HG02938 (cell line): ENCODE measurements at regions not wholly inside any gene's neighbourhood (a gene's known extent, or its start where the extent isn't known, plus 50 kb on each side); places are given as distances from the start of the nearest gene placed in this dataset.
"Not testable (repeated sequence)": the region's sequence is repeated elsewhere in the genome, so short reads cannot be mapped to it uniquely, and the experiment has no call there.

Experiments used
- ATAC-seq: cut with Tn5 transposase; IDR thresholded peaks from one replicate; pipeline ENCODE4 v1.9.1; 2021; ENCODE audit warnings: mild to moderate bottlenecking, moderate library complexity; ENCODE audit not compliant: unreplicated experiment

DNA sequence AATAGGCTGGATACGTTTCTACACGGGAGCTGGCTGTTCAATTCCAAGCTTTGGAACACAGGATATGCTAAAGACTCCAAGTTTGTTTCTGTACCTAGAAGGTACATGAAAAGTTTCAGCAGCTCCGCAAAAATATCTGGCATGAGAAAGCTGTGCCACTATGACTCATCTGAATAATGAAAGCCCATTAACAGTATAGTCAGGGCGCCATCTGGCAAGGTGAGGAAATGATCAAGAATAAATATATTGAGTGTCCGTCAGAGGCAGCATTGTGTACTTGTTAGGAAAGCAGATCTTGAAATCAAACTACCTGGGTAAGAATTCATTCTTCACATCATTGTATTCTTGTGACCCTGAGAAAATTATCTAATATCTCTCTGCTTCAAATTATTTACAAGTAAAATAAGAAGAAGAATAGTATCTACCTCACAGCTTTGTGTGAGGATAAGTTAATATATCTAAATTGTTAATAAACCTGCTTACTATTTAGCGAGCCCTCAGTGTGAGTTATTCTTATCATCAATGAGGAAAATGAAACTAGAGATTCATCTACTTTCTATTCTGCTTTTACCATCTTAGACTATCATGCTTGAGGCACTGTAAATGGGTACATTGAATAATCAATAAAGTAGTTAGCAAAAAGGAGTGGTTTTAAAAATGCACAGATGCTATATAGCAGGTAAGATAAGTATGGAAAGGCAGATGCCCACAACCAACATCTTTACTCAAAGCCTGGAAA is 53.5 kb downstream of the FSCB start:
- no peak for ATAC-seq

GRCh38 chr14:44450232-44450631 is 56.9 kb downstream of the FSCB start:
- not testable (repeated sequence) for ATAC-seq

DNA sequence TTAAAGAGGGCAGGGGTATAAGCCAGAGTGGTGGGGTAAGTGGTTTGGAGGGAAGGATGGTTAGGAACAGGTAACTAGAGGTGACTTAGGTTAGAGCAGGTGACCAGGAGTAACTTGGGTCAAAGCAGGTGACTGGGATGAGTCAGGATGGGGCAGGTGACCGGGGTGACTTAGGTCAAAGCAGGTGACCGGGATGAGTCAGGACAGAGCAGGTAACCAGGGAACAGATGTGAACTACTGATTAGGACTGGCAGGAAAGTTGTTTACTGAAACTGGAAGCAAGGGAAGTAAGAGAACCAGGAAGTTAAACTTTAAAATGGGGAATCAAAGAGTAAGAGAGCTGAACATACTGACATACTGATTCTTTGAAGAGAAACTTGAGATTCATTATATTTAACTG is 57.4 kb downstream of the FSCB start:
- ATAC-seq = no peak

GRCh38 chr14:44448951-44449358 is 58.1 kb downstream of the FSCB start:
- no peak for ATAC-seq

GRCh38 chr14:44446965-44447364 is 60.1 kb downstream of the FSCB start:
- ATAC-seq = no peak

DNA sequence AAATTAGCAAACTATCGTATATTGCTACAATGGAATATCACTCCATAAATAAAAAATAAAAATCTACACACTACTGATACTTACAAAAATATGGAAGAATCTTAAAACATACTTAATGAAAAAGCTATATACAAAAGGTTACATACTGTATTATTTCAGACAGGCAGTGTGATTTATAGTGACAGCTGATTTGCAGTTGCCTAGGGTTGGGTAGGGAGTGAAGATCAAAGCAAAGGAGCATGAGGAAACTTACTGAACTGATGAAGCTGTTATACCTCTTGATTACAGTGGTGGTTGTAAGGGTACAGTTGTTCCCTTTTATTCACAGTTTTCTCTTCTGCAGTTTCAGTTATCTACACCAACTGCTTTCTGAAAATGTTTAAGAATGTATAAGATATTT is 62.6 kb downstream of the FSCB start:
- no peak for ATAC-seq

DNA sequence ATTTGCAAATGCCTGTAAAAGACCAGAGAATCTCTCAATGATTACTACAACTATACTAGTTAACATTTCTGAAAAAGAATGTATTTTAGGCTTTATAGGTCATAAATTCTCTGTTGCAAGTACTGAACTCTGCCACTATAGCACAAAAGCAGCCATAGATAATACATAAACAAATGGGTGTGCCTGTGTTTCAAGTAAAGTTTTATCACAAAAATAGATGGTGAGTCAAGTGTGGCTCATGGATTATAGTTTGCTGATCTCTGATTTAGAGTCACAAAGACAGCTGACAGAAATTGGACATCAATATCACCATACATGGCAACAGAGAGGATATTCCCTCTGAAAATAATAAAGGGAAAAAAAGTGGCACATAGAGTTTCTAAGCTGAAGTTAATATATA is 68.1 kb downstream of the FSCB start:
- ATAC-seq = no peak

DNA sequence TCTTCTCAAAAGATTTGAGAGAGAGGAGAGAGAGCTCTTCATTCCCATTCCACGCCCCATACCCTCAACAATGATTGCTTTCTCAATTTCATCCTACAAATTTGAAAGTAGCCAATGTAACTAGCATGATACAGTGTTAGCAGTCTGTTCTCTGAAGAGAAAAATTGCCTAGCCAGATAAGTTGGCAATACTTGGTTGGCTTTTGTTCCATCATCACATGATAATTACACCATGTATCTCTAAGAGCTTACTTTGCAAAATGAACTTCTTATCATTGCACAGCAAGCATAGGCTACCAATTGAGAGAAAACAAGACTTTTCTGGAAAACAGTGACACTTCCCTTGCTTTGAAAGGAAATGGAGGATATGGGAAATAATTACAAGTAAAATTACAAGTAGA is 68.9 kb downstream of the FSCB start:
- no peak for ATAC-seq

GRCh38 chr14:44436458-44436857 is 70.6 kb downstream of the FSCB start:
- ATAC-seq = no peak

- no peak for ATAC-seq
Observed at GRCh38 chr14:44428231-44428945, 78.7 kb downstream of the FSCB start.

DNA sequence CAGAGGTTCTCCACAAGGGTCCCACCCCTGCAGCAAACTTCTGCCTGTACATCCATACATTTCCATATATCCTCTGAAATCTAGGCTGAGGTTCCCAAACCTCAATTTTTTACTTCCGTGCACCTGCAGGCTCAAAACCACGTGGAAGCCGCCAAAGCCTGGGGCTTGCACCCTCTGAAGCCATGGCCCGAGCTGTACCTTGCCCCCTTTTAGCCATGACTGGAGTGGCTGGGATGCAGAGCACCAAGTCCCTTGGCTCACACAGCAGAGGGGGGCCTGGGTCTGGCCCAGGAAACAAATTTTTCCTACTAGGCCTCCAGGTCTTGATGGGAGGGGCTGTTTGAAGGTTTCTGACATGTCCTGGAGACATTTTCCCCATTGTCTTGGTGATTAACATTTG is 84.4 kb downstream of the FSCB start:
- no peak for ATAC-seq

DNA sequence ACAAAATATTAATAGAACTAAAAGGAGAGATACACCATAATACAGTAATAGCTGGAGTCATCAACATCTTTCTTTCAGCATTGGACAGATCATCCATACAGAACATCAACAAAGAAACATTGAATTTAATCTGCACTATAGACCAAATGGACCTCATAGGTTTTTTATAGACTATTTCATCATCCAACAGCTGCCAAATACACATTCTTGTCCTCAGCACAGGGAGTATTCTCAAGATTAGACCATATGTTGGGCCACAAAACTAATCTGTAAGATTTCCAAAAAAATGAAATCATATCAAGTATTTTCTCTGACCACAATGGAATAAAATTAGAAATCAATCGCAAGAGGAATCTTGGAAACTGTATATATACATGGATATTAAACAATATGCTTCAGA is 86.9 kb downstream of the FSCB start:
- no peak for ATAC-seq

- ATAC-seq = no peak
Observed at GRCh38 chr14:44418856-44419255, 88.2 kb downstream of the FSCB start.

GRCh38 chr14:44417809-44418208 is 89.3 kb downstream of the FSCB start:
- no peak for ATAC-seq

DNA sequence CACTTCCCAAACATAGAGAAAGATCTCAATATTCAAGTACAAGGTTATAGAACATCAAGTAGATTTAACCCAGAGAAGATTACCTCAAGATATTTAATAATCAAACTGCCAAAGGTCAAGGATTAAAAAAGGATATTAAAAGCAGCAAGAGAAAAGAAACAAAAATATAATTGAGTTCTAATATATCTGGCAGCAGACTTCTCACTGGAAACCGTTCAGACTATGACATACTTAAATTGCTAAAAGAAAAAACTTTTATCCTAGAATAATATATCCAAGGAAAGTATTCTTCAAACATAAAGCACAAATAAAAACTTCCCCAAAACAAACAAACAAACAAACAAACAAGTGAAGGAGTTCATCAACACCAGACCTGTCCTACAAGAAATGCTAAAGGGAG is 92.4 kb downstream of the FSCB start:
- no peak for ATAC-seq

DNA sequence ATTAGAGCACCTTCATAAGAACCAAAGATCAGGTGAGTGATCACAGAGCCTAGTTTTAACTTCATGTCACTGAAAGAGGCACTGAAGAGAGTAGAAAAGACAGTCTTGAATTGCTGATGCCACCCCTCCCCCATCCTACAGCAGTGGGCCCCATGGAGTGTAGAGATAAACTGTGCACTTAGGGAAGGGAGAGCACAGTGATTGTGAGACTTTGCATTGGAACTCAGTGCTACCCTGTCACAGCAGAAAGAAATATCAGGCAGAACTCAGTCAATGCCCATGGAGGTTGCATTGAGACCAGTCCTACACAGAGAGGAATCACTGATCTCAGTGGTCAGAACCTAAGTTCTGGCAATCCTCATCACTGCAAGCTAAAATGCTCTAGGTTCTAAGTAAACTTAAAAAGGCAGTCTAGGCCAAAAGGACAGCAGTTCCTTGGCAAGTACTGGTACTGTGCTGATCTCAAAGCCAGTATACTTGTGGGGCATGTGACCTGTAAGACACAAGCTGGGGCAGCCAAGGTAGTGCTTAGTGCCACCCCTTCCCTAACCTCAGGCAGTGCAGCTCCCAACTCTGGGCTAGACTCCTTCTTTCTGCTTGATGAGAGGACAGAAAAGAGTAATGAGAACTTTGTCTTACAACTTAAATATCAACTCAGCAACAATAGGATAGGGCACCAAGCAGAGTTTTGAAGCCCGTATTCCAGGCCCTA is 94.1 kb downstream of the FSCB start:
- no peak for ATAC-seq

DNA sequence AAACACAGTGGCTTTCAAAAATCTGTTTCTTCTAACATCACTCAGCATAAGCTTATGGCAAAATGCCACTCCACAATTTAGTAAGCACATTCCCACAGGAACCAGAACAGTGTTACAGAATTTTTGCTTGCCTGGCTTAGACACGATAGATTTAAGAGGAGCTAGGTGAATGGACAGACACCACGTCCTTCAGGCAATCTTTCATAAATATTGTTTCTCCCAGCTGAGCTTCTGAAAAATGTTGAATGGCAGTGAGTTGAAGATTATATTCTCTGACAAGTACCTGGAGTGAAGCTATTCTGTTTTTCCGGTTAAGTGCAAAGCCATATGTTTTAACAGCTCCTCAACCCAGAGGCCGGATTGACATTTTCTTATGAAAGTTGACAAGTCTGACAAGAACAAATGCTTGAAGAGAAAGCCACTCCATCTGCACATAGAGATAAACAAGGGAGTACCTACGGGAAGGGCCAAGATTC is 102.0 kb downstream of the FSCB start:
- ATAC-seq = no peak

GRCh38 chr14:44404599-44404998 is 102.5 kb downstream of the FSCB start:
- no peak for ATAC-seq

DNA sequence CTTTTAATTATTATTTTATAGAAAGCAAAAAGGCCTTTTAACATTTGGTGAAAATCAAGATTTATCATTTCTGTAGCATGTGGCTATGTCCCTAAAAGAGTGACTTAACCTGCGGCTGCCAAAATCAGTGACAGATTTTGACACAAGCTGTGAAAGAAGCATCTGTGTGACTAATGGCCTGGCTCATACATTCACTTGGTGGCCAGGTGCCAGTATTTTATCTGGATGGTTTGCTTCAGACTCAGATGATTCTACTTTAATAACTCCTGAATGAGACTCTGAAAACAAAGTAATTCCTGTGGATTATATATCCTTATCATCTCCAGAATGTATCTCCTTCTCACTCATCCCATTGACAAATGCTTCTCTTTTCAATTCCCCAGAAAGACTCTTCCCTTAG is 103.0 kb downstream of the FSCB start:
- ATAC-seq = no peak

DNA sequence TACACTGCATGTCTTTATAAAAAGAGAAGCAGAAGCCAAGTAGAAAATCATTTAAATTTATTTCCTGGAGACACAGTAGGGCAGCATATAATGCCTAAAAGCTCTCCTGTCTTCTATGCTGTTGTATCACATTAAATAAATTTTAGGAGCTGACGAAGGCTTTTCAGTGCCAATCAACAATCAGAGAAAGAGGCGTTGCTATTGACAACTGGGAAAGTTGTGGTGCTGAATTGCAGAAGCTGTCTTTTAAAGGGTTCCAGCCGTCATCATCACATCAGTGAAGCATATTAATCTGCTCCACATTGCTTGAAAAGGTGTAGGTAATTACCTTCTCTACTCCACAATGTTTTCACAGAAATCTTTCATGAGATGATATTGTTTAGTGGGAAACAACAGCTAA is 103.9 kb downstream of the FSCB start:
- no peak for ATAC-seq

DNA sequence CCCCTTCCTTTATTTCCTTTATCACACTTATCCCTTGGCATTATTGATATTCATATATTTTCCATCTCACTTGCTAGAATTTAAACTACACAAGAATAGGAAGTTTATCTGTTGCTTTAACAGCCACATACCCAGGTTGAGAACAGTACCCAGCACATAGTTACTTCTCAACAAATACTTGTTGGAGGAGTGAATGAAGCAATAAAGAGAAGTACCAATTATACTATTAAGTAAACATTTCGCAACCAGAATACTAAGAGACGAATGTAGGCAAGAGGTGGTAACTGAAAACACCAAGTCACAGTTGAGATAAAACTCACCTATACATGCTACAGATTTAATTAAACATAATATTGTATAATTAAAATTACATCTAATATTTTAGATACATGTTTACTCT is 110.9 kb downstream of the FSCB start:
- no peak for ATAC-seq

GRCh38 chr14:44392984-44393383 is 114.1 kb downstream of the FSCB start:
- no peak for ATAC-seq
